RWPE1 (cell line): ENCODE measurements at regions not wholly inside any gene's neighbourhood (a gene's known extent, or its start where the extent isn't known, plus 50 kb on each side); places are given as distances from the start of the nearest gene placed in this dataset.

Experiments
- CTCF ChIA-PET: fragments of 350-600 bp; sonication (Branson Sonifier 250); formaldehyde crosslinking; extraction: SDS; loops from one replicate; lab custom pipeline; 2021; lab: Yijun Ruan, JAX
- POLR2A ChIA-PET: fragments of 400-600 bp; formaldehyde crosslinking; extraction: SDS; loops from one replicate; lab custom pipeline; 2020; ENCODE audit warnings: antibody characterized with exemption; ENCODE audit not compliant: low non-redundant PET; lab: Yijun Ruan, JAX
- DNase-seq: peaks from one replicate; pipeline ENCODE4 v3.0.0; 2012; ENCODE audit warnings: low spot score
- H3K27ac ChIP-seq: fragments of 450-650 bp; 2 replicates; pipeline ENCODE4 v1.5.1; 2017
- CTCF ChIP-seq: fragments of 450-650 bp; conservative IDR thresholded peaks from 2 replicates; pipeline ENCODE4 v1.5.1; 2017; ENCODE audit warnings: low read depth, mild to moderate bottlenecking

- CTCF ChIA-PET, result no interaction called here
- DNase-seq, result no peak
- POLR2A ChIA-PET, result no interaction called here
- H3K27ac ChIP-seq, result no peak overlapping the region
- TF ChIP-seq CTCF, result no peak
Measured at GRCh38 chr5:135776457-135776856, 58.0 kb upstream of the SLC25A48 start.

DNA sequence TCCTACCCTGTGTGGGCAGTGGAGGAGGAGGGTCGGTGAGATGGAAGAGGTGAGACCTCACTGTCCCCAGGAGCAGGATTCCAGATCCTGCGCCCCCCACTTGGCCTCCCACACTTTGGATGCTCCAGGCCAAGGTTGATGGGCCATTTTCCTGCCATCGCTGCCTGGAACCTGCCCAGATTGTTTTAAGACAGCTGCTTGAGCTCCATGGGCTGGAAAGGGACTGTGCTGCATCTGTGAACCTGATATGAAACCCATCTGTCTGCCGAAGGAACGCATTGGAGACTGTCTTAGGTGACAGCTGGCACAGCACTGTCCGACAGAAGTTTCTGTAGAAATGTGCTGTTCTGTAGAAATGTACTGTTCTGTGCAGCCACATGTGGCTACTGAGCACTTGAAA lies 72.7 kb upstream of the SLC25A48 start:
- POLR2A ChIA-PET, result no interaction called here
- CTCF ChIA-PET, result no interaction called here
- no peak for TF ChIP-seq CTCF
- no peak overlapping the region for H3K27ac ChIP-seq
- DNase-seq, result no peak

DNA sequence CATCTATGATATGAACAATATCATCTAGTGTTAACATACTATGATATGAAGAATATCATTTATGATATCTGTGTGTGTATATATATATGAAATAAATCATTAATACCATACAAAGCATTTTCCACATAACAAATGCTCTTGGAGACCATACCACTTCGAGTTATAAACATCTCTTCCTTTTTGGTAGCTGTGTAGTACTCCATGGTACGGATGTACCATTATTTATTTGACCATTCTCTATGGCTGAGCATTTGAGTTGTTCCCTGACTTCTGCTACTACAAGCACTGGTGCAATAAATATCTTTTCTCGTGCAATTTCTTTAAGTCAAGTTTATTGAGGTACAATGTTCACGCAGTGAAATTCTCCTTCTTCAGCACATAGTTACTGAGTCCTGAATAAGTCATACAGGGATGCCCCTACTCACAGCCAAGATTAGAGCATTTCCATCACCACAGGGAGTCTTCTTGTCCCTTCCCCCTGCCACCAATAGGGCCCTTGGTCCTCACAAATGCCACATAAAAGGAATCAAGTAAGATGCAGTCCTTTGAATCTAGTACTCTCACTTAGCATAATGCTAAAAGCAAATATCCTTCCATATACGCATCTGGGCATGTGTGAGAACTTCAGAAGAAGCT lies 75.2 kb upstream of the SLC25A48 start:
- TF ChIP-seq CTCF, result no peak
- no peak for DNase-seq
- ChIA-PET POLR2A (no interaction called here), CTCF (no interaction called here)
- no peak overlapping the region for H3K27ac ChIP-seq

GRCh38 chr5:135753990-135754389 lies 80.5 kb upstream of the SLC25A48 start:
- no peak for TF ChIP-seq CTCF
- H3K27ac ChIP-seq, result no peak overlapping the region
- ChIA-PET POLR2A (no interaction called here), CTCF (no interaction called here)
- no peak for DNase-seq

- TF ChIP-seq CTCF, result no peak
- no peak for DNase-seq
- no peak overlapping the region for H3K27ac ChIP-seq
- POLR2A ChIA-PET, result no interaction called here
- CTCF ChIA-PET, result interaction anchor here (1.1 kb wide), 1 partner anchor 72 kb away, joined by 3 read pairs; no protein-coding TSS in a partner anchor
Measured at GRCh38 chr5:135750506-135750905, 84.0 kb upstream of the SLC25A48 start.

- ChIA-PET POLR2A (no interaction called here), CTCF (no interaction called here)
- no peak overlapping the region for H3K27ac ChIP-seq
- DNase-seq, result no peak
- no peak for TF ChIP-seq CTCF
Measured at GRCh38 chr5:135747824-135748223, 86.6 kb upstream of the SLC25A48 start.
